ENCODE measurements at regions not wholly inside any gene's neighbourhood (a gene's known extent, or its start where the extent isn't known, plus 50 kb on each side); places are given as distances from the start of the nearest gene placed in this dataset.

DNA sequence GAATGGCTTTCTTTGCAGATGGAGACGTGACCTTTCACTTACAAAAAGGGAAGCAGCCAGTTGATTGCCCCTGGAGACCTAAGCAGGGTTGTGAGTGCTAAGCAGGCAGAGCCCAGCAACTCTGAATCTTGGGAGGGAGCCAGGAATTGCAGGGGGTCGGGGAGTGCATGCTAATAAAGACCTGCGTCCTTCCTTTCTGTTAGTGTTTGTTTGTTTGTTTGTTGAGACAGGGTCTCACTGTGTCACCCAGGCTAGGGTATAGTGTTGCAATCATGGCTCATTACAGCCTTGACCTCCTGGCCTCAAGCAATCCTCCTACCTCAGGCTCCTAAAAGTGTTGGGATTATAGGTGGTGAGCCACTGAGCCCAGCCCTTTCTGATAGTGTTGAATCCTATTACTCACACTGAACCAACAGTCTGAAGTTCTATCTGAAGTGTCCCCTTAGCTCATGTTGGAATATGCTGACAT is 137.4 kb downstream of the CEP135 start:
- peak; percentile 52 for DNase-seq (ENCODE audit: low spot score)

DNA sequence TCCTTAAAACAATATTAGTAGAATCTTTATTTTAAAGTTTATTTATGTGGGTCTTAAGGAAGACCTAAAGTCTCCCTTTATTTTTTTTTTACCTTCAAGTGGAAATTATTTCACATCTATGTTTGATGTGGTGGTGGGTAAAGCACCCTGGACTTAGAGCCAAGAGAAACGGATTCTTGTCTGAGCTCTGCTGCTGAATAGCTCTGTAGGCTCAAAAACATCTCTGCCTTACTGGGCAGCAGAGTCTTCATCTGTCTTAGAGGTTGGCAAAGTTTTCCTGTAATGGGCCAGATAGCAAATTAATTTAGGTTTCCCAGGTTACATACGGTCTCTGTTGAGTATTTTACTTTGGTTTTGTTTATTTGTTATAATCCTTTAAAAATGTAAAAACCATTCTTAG is 136.5 kb downstream of the CEP135 start:
- no peak for DNase-seq (ENCODE audit: low spot score)

DNA sequence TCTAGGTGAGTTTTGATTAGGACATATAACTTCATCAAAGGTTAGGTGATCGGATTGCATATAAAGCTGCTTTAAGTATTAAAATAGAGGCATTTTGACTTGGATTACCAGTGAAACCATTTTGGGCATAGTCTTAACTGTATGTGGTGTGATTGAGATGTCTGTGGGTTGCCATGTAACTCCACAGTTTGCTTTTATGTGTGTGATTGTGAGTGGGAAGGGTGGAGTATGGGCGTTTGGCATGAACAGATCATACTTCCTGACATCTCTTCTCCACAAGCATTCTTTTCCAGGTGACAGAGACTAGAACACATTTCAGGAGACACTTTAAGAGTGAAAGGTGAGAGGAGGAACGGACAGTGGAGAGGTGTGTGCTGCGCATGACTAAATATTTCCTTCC is 136.1 kb downstream of the CEP135 start:
- DNase-seq (ENCODE audit: low spot score), result no peak

Measured in LoVo (cell line).